Spleen (tissue), 11 donors: ENCODE measurements at regions not wholly inside any gene's neighbourhood (a gene's known extent, or its start where the extent isn't known, plus 50 kb on each side); places are given as distances from the start of the nearest gene placed in this dataset.

Source experiments
- DNase-seq: peaks from one replicate; pipeline ENCODE4 v3.0.0-alpha.2; 2020
- H3K27ac ChIP-seq, 8 donors: fragments of 200-600 bp; sonication (generic) in 7 of 8; 1 replicate in 4 of 8; 2 replicates in 4 of 8; pipeline versions ENCODE4 v1.5.0 to v1.8.0; 2016 to 2021; ENCODE audit warnings: inconsistent platforms in 4 of 8, mild to moderate bottlenecking in 4 of 8, moderate library complexity in 1 of 8
- H3K27me3 ChIP-seq, 7 donors: fragments of 200-600 bp; sonication (generic) in 6 of 7; replicated peaks in 1 of 7; 1 replicate in 4 of 7; 2 replicates in 3 of 7; pipeline versions ENCODE4 v1.5.0 to v1.8.0; 2016 to 2021; ENCODE audit warnings: inconsistent platforms in 3 of 7, mild to moderate bottlenecking in 1 of 7
- H3K36me3 ChIP-seq, 6 donors: fragments of 200-600 bp; sonication (generic) in 5 of 6; 1 replicate in 4 of 6; 2 replicates in 2 of 6; pipeline versions ENCODE4 v1.5.0 to v1.8.0; 2016 to 2021; ENCODE audit warnings: inconsistent platforms in 2 of 6
- H3K4me1 ChIP-seq, 6 donors: fragments of 200-600 bp; sonication (generic) in 5 of 6; 1 replicate in 3 of 6; 2 replicates in 3 of 6; pipeline versions ENCODE4 v1.5.0 to v1.8.0; 2016 to 2021; ENCODE audit warnings: inconsistent platforms in 3 of 6
- H3K4me3 ChIP-seq, 8 donors: fragments of 200-600 bp; sonication (generic) in 7 of 8; 1 replicate in 4 of 8; 2 replicates in 4 of 8; pipeline versions ENCODE4 v1.5.0 to v1.8.0; 2016 to 2021; ENCODE audit warnings: inconsistent platforms in 4 of 8, mild to moderate bottlenecking in 4 of 8, moderate library complexity in 2 of 8
- H3K9me3 ChIP-seq, 8 donors: fragments of 200-600 bp; sonication (generic) in 7 of 8; 1 replicate in 4 of 8; 2 replicates in 4 of 8; pipeline versions ENCODE4 v1.5.0 to v1.8.0; 2016 to 2021; ENCODE audit warnings: inconsistent platforms in 4 of 8
- POLR2A ChIP-seq, 3 donors: fragments of 450-650 bp; IDR thresholded peaks; one replicate each; pipeline ENCODE4 v1.5.1; 2017; ENCODE audit warnings: antibody characterized with exemption in 3 of 3, mild to moderate bottlenecking in 1 of 3
- POLR2AphosphoS5 ChIP-seq, 3 donors: sonication (generic); formaldehyde crosslinking; IDR thresholded peaks; one replicate each; pipeline ENCODE4 v1.5.1; 2017; ENCODE audit warnings: antibody characterized with exemption in 3 of 3
- whole genome bisulfite sequencing, 5 donors: extraction: QIAGEN DNeasy Blood & Tissue Kit in 3 of 5; methylation state at CpG; one replicate each; pipeline versions ENCODE4 v1.1.5 to v1.1.7; 2013 to 2018; 5-methylcytosine and 5-hydroxymethylcytosine counted together
- intact Hi-C: fragments of 100-400 bp; cut with DNase I; formaldehyde crosslinking; loops from one replicate; pipeline ENCODE4 v1.15.0; 2023; ENCODE audit warnings: low total_unique reads
- TF ChIP-seq, protein P1 (sequence below), 11 experiments: fragments of 200-600 bp in 7 of 11; fragments of 450-650 bp in 4 of 11; sonication (generic) in 4 of 11; IDR thresholded peaks in 8 of 11; conservative IDR thresholded peaks in 3 of 11; 1 replicate in 7 of 11; 2 replicates in 4 of 11; pipeline versions ENCODE4 v1.4.0 to v1.8.0; 2016 to 2021; ENCODE audit warnings: antibody characterized with exemption in 11 of 11, inconsistent platforms in 4 of 11, mild to moderate bottlenecking in 1 of 11
- donor health status: healthy with polysubstance abuse.
- donor health status: DM: no; HTN: no; CAD: no; lungs with moderate emphysema.
- donor health status: DM: no; HTN: no; CAD: no.
- donor health status: Bipolar disorder and iron deficiency.
- donor health status: healthy.
- donor health status: DM: no; HTN: no; CAD: no.
- donor health status: DM: yes; HTN: yes; CAD: no.

- no peak for DNase-seq
- intact Hi-C loops = no loop called here
- Histone ChIP-seq H3K9me3 (peaks cover 0 to 1% (median 0%) of the 10 kb centered on the region in 8 donors), H3K4me1 (no peaks in the 10 kb centered on the region), H3K27ac (no peak overlapping the region), H3K36me3 (no peaks in the 10 kb centered on the region), H3K27me3 (no peaks in the 10 kb centered on the region), H3K4me3 (no peak overlapping the region)
- WGBS, 5 donors = 50 to 78% (median 56%) methylated on average over 2 of the region's 2 CpGs
- no peak for TF ChIP-seq POLR2AphosphoS5 (IDR thresholded peaks at IDR 0.05)
- no peak for TF ChIP-seq POLR2A (IDR thresholded peaks at IDR 0.05)
- TF ChIP-seq, protein P1, sequence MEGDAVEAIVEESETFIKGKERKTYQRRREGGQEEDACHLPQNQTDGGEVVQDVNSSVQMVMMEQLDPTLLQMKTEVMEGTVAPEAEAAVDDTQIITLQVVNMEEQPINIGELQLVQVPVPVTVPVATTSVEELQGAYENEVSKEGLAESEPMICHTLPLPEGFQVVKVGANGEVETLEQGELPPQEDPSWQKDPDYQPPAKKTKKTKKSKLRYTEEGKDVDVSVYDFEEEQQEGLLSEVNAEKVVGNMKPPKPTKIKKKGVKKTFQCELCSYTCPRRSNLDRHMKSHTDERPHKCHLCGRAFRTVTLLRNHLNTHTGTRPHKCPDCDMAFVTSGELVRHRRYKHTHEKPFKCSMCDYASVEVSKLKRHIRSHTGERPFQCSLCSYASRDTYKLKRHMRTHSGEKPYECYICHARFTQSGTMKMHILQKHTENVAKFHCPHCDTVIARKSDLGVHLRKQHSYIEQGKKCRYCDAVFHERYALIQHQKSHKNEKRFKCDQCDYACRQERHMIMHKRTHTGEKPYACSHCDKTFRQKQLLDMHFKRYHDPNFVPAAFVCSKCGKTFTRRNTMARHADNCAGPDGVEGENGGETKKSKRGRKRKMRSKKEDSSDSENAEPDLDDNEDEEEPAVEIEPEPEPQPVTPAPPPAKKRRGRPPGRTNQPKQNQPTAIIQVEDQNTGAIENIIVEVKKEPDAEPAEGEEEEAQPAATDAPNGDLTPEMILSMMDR (IDR thresholded peaks at IDR 0.05 in 8 of 11, conservative IDR thresholded peaks at IDR 0.05 in 3 of 11) = no peak
These were observed 555.6 kb downstream of the PRR16 start for GRCh38 chr5:121019734-121020133.

GRCh38 chr5:121021681-121022080 is 557.6 kb downstream of the PRR16 start:
- TF ChIP-seq POLR2A (IDR thresholded peaks at IDR 0.05) (no peak), POLR2AphosphoS5 (IDR thresholded peaks at IDR 0.05) (no peak)
- TF ChIP-seq, protein P1 (IDR thresholded peaks at IDR 0.05 in 8 of 11, conservative IDR thresholded peaks at IDR 0.05 in 3 of 11) = no peak
- DNase-seq = no peak
- H3K27me3 ChIP-seq = no peaks in the 10 kb centered on the region
- intact Hi-C loops = no loop called here
- no peak overlapping the region for H3K27ac ChIP-seq
- no peak overlapping the region for H3K4me3 ChIP-seq
- H3K9me3 ChIP-seq = no peaks in the 10 kb centered on the region
- 82 to 91% (median 86%) methylated on average over 5 of the region's 5 CpGs for WGBS, 5 donors
- no peaks in the 10 kb centered on the region for H3K36me3 ChIP-seq
- H3K4me1 ChIP-seq = no peaks in the 10 kb centered on the region

- WGBS, 5 donors = 66 to 75% (median 70%) methylated on average over 5 of the region's 5 CpGs
- H3K4me3 ChIP-seq = no peak overlapping the region
- no peak overlapping the region for H3K27ac ChIP-seq
- H3K9me3 ChIP-seq = no peaks in the 10 kb centered on the region
- no peak for DNase-seq
- intact Hi-C loops = no loop called here
- TF ChIP-seq, protein P1 (IDR thresholded peaks at IDR 0.05 in 8 of 11, conservative IDR thresholded peaks at IDR 0.05 in 3 of 11) = no peak
- TF ChIP-seq POLR2AphosphoS5 (IDR thresholded peaks at IDR 0.05) (no peak), POLR2A (IDR thresholded peaks at IDR 0.05) (no peak)
- H3K4me1 ChIP-seq = no peaks in the 10 kb centered on the region
- H3K27me3 ChIP-seq = no peaks in the 10 kb centered on the region
- H3K36me3 ChIP-seq = no peaks in the 10 kb centered on the region
These were observed 560.6 kb downstream of the PRR16 start for GRCh38 chr5:121024416-121025311.

DNA sequence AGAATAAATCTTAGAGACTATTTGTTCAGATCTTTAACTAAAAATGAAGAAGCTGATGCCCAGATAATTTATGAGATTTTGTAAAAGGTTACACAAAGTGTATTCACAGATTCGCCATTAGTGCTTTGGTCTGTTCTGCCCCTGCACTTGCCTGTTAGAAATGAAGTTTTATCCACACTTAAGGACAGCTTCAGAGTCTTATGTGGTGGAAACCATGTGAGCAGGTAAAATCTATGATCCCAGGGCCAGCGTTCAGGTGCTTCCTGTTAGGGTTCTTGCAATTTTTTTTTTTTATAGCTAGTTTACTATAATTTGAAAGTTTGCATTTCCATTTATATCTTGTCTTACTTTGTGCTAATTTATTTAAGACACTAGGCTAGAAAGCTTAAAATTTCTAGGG is 561.6 kb downstream of the PRR16 start:
- Histone ChIP-seq H3K27me3 (no peaks in the 10 kb centered on the region), H3K4me1 (no peaks in the 10 kb centered on the region), H3K9me3 (no peaks in the 10 kb centered on the region), H3K36me3 (no peaks in the 10 kb centered on the region), H3K27ac (no peak overlapping the region), H3K4me3 (no peak overlapping the region)
- no peak for DNase-seq
- TF ChIP-seq POLR2AphosphoS5 (IDR thresholded peaks at IDR 0.05) = no peak
- TF ChIP-seq, protein P1 (IDR thresholded peaks at IDR 0.05 in 8 of 11, conservative IDR thresholded peaks at IDR 0.05 in 3 of 11) = no peak
- no peak for TF ChIP-seq POLR2A (IDR thresholded peaks at IDR 0.05)
- 57 to 74% (median 64%) methylated on average over 2 of the region's 2 CpGs for WGBS, 5 donors
- intact Hi-C loops = no loop called here
